Glutamatergic neuron (in vitro differentiated cells): ENCODE measurements at regions not wholly inside any gene's neighbourhood (a gene's known extent, or its start where the extent isn't known, plus 50 kb on each side); places are given as distances from the start of the nearest gene placed in this dataset.

Experiments used
- DNase-seq: peaks from one replicate; pipeline ENCODE4 v3.0.0; 2022
- H3K27ac Mint-ChIP-seq: one replicate; pipeline ENCODE4 v1.8.0; 2020; ENCODE audit warnings: mild to moderate bottlenecking, mixed read lengths, inconsistent platforms; ENCODE audit not compliant: unreplicated experiment
- H3K27me3 Mint-ChIP-seq: one replicate; pipeline ENCODE4 v1.8.0; 2020; ENCODE audit warnings: mild to moderate bottlenecking, moderate library complexity, mixed read lengths, inconsistent platforms; ENCODE audit not compliant: unreplicated experiment
- H3K36me3 Mint-ChIP-seq: one replicate; pipeline ENCODE4 v1.8.0; 2020; ENCODE audit warnings: mild to moderate bottlenecking, mixed read lengths, inconsistent platforms; ENCODE audit not compliant: unreplicated experiment
- H3K4me1 Mint-ChIP-seq: one replicate; pipeline ENCODE4 v1.8.0; 2020; ENCODE audit warnings: mild to moderate bottlenecking, low read depth, mixed read lengths, inconsistent platforms; ENCODE audit not compliant: unreplicated experiment
- H3K4me3 Mint-ChIP-seq: one replicate; pipeline ENCODE4 v1.8.0; 2020; ENCODE audit warnings: mild to moderate bottlenecking, mixed read lengths, inconsistent platforms; ENCODE audit not compliant: unreplicated experiment
- H3K9me3 Mint-ChIP-seq: one replicate; pipeline ENCODE4 v1.8.0; 2020; ENCODE audit warnings: mild to moderate bottlenecking, moderate library complexity, mixed read lengths, inconsistent platforms; ENCODE audit not compliant: unreplicated experiment
- TF ChIP-seq, protein P1 (sequence below): fragments of 200-600 bp; sonication (generic); IDR thresholded peaks from one replicate; pipeline ENCODE4 v1.5.0; 2021; ENCODE audit not compliant: partially characterized antibody, unreplicated experiment

DNA sequence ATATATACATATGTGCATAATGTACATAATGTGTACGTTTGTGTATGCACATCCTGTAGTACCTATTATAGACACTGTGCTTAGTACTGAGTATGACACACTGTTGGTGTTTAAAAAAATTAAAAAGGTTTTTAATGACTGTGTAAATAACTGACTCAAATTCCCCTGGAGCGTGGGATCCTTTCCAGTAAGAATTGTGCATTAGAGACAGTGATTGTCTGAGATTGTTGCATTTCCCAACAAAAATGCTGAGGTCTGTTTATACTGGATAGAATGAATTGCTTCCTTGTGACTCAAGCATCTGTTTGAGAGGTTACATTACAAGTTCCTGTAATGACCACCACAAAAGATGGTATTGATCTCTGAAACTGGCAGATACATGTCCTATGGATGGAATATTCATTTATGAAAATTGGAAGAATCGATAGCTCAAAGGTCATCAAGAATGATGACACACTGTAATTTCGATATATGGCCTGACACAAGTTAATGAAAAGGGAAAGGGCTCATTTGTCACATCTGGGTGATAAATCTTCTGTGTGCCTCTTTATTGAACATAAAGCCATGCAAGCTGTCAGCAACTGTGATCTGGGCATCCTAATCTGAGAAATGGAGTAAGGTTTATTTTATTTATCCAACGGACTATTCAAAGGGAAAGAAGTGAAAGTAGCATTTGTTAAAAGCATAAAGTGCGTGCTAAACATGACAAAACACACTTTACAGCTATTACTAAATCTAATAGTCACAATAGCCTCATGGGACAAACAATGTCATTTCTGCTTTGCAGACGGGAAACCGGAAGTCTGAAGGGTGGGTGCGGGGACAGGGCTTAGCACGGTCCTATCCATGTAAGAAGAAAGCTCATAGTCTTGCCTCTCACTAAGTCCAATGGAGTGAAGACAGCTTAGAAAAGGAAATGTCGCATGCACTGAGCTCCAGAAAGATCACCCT is 228.8 kb downstream of the CDH11 start:
- Mint-ChIP-seq H3K4me1 (peaks cover 10% of the 10 kb centered on the region), H3K4me3 (no peak overlapping the region), H3K27me3 (no peaks in the 10 kb centered on the region), H3K27ac (no peak overlapping the region), H3K36me3 (no peaks in the 10 kb centered on the region), H3K9me3 (peaks cover 3% of the 10 kb centered on the region)
- DNase-seq: no peak
- TF ChIP-seq, protein P1, sequence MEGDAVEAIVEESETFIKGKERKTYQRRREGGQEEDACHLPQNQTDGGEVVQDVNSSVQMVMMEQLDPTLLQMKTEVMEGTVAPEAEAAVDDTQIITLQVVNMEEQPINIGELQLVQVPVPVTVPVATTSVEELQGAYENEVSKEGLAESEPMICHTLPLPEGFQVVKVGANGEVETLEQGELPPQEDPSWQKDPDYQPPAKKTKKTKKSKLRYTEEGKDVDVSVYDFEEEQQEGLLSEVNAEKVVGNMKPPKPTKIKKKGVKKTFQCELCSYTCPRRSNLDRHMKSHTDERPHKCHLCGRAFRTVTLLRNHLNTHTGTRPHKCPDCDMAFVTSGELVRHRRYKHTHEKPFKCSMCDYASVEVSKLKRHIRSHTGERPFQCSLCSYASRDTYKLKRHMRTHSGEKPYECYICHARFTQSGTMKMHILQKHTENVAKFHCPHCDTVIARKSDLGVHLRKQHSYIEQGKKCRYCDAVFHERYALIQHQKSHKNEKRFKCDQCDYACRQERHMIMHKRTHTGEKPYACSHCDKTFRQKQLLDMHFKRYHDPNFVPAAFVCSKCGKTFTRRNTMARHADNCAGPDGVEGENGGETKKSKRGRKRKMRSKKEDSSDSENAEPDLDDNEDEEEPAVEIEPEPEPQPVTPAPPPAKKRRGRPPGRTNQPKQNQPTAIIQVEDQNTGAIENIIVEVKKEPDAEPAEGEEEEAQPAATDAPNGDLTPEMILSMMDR: peak; percentile 8

DNA sequence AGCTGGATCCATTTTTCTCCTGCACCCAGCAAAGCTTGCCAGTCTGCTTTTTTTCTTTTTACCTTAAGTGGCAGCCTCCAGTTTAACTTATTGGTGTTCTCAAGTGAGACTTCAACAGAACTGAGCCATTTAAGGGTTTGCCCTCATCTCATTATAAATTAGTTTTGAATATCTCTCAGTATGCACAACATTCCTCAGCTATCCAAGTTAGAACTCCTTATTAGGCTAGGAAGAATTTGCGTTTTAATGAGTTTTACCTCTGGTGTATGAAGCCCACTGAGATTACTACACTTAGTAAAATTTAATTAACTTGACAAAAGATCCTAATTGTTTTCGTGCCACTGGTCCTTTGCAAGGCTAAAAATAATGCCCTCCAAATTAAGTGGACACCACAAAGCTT is 232.4 kb downstream of the CDH11 start:
- TF ChIP-seq, protein P1: no peak
- no peaks in the 10 kb centered on the region for H3K36me3 Mint-ChIP-seq
- H3K27ac Mint-ChIP-seq: no peak overlapping the region
- no peak for DNase-seq
- H3K4me3 Mint-ChIP-seq: no peak overlapping the region
- peaks cover 5% of the 10 kb centered on the region for H3K4me1 Mint-ChIP-seq
- peaks cover 7% of the 10 kb centered on the region for H3K9me3 Mint-ChIP-seq
- peaks cover 2% of the 10 kb centered on the region for H3K27me3 Mint-ChIP-seq

DNA sequence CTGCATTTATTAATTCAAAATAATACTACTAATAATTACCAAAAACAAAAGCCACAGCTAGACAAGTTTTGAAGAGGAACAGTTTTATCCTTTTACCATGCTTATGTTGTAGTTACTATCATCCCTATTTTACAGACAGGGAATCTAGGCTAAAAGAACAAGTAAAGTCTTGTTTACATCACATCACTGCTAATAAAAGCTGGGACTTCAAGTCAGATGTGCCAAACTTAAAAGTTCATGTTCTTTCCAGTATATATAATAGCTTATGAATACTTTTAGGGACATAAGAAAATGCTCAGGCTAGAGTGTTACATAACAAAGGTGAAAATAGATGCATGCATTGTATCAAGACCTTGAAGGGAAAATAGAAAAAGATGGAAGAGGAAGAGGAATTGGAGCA is 234.2 kb downstream of the CDH11 start:
- no peaks in the 10 kb centered on the region for H3K4me1 Mint-ChIP-seq
- TF ChIP-seq, protein P1: no peak
- no peak overlapping the region for H3K4me3 Mint-ChIP-seq
- no peaks in the 10 kb centered on the region for H3K36me3 Mint-ChIP-seq
- peaks cover 5% of the 10 kb centered on the region for H3K9me3 Mint-ChIP-seq
- DNase-seq: no peak
- H3K27ac Mint-ChIP-seq: no peak overlapping the region
- H3K27me3 Mint-ChIP-seq: peaks cover 2% of the 10 kb centered on the region

DNA sequence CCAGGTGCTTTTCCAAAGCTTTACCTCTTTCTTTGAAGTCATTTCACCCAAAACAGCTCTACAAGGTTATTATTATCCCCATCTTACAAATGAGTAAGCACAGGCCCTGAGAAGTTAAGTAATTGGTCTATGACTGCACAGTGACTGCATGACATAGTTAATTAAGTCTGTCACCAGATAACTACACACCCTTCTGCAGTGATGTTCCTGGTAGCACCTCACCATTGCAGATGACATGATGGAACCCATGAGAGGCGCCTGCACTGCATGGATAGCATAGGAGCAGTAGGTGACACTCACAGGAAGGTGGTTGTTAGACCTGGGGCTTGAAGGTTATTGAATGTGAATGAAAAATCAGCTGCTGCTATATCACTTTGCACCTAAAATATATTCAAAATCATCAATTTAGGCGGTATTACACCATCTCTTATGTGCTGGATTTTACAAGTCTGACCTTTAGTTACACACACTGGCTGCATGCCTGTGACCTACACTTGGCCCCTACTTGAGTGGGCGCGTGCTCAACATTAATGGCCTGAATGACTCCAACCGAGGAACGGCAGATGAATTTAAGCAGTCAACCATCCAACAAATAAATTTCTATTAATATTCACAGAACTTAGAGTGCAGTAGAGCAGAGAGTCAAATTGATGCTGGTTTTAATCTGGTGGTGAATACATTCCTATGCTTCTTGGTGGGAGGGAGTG is 239.6 kb downstream of the CDH11 start:
- H3K4me1 Mint-ChIP-seq: no peaks in the 10 kb centered on the region
- H3K27ac Mint-ChIP-seq: no peak overlapping the region
- no peak overlapping the region for H3K4me3 Mint-ChIP-seq

More for the DNA sequence above, 239.6 kb downstream of the CDH11 start:
- Mint-ChIP-seq H3K27me3 (peaks cover 1% of the 10 kb centered on the region), H3K36me3 (peaks cover 2% of the 10 kb centered on the region), H3K9me3 (peaks cover 7% of the 10 kb centered on the region)
- TF ChIP-seq, protein P1: no peak
- no peak for DNase-seq
